SHP77 (cell line): ENCODE measurements at regions not wholly inside any gene's neighbourhood (a gene's known extent, or its start where the extent isn't known, plus 50 kb on each side); places are given as distances from the start of the nearest gene placed in this dataset.

ENCODE experiments used
- DNase-seq, 2 experiments: peaks; one replicate each; lab custom pipeline; 2025; lab: John Stamatoyannopoulos, UW

DNA sequence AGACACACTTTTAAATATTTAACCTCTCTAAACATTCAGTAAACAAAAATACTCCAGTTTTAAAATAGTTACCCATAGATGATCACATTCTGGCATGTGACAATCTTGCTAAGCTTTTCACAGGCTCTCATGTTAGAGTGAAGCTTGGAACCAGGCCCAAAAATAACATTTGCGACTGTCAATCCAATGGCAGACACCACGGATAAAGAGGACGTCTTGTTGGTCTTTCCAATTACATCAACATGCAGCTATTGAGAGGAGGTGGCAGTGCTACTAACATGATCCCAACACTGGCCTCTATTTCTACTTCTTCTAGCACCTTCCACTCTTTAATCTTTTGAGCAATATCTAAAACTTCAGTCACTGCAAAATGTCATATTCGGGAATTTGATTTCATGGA lies 970.8 kb upstream of the TENM3 start:
- DNase-seq, result no peak

- DNase-seq, result no peak
Observed at GRCh38 chr4:181278941-181279340, 964.3 kb upstream of the TENM3 start.

- no peak for DNase-seq
Observed at GRCh38 chr4:181281451-181281850, 961.8 kb upstream of the TENM3 start.

DNA sequence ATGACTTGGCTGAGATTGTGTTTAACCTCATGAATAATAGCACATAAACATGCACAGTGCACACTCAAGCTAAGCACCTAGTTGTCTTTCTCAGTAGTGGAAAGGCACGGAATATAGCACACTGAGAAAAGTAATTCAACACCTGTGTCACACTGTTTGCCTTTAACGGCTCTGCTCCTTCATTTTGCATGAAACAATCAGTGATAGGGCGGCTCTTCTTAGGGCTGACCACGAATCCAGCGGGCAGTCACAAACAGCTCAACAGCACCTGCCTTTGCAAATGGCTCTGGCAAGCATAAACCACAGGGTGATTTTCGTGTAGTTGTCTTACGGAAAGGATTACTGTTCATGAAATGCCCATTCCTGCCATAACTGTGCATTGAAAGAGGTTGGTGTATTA lies 954.0 kb upstream of the TENM3 start:
- peak; percentile 47 to 62 for DNase-seq

- no peak for DNase-seq
Observed at GRCh38 chr4:181291615-181292014, 951.6 kb upstream of the TENM3 start.

GRCh38 chr4:181293014-181293413 lies 950.2 kb upstream of the TENM3 start:
- DNase-seq, result no peak

- no peak for DNase-seq
Observed at GRCh38 chr4:181293541-181293940, 949.7 kb upstream of the TENM3 start.

- DNase-seq, result no peak
Observed at GRCh38 chr4:181294421-181294820, 948.8 kb upstream of the TENM3 start.

GRCh38 chr4:181301735-181302710 lies 941.2 kb upstream of the TENM3 start:
- peak; percentile 52 to 57 for DNase-seq

GRCh38 chr4:181307824-181308223 lies 935.4 kb upstream of the TENM3 start:
- DNase-seq, result no peak

DNA sequence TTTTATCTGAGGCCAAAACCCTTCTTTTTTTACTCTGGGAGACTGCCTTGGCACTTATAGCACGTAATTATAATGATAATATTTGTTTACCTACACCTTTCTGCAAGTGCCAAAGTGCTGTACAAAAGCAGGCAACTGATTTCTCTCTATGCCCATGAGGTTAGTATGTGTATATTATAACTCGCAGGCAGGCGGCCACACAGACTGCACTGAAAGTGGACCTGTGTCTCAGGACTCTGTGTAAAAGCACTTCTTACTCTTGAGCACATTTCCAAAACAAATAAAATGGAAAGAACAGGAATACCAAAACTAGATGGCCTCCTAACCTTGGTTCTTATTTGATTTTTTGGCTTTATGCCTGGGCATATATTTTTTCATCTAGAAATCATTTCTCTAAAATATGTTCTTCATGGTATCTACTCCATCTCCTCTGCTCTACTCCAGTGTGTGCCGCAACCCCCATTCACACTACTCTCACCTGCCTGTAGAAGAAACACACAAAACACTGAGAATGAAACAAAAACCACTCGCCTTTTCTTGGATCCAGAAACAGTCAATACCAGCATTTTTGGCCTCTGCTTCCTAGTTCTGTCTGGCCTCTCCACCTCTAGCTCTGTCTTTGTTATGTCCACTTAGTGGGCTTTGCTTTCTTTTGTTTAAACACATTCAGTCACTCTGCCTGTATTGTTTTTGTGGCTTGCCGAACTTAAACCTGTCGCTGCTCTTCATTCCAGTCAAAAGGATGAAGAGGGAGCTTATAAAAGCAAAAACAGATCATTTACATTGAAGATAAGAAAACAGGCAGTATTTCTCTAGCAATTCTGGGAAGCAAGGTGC lies 934.5 kb upstream of the TENM3 start:
- peak; percentile 17 to 22 for DNase-seq

DNA sequence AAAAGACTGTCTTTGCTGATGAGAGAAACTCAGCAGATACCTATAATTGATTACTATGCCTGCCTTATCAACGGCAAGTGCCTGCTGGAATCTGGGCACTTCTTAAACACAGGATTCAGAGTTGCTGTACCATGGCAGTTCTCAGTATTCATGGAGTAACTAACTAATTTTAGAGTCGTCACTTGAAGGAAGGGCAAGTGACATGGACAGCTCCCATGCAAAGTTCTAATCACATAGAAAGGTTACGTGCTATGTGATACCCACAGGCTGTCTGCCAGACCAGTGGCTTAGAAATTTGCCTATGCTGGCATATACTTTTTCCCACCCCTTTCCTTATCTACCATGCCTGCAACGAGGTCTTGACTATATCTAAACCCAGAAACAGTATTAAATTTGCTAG lies 931.1 kb upstream of the TENM3 start:
- DNase-seq, result no peak

GRCh38 chr4:181319629-181320028 lies 923.6 kb upstream of the TENM3 start:
- no peak for DNase-seq

DNA sequence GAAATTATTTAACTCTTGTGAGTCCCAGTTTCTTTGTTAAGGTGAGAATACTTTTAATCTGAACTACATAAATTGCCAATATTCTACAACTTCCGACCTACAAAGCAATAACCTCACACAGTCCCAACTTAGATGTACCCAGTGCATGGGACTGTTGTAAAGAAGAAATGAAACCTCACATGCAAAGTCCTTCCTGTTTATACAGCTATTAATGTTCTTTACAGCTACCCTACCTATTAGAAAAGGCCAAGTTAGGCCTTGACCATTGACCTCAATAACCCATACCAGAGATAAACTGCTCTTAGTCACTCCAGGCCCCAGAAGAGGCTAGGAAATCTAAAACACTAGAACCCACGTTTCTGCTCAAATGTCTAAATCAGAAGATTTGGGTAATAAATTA lies 920.1 kb upstream of the TENM3 start:
- DNase-seq, result no peak

DNA sequence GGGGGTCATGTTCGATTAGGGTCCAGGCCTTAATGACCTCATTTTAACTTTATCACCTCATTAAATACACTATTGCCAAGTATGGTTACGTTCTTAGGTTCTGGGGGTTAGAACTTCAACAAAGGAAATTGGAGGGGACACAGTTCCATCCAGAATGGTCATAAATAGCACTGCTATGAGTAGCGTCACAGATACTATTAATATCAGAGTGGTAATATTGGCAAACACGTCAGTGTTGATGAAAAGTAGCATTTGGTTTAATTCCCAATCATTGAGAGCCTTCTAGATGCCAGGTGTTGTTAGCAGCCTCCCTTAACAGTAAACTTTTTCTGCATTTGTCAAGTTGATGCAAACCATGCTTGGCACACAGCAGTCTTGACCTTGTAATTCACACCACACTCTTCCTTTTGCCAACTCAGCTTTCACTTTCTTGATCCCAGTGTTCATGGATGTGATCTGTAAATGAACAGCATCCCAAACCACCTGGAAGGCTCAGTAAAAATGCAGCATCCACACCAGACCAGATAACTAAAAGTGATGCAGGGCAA lies 912.5 kb upstream of the TENM3 start:
- no peak for DNase-seq

- DNase-seq, result no peak
Observed at GRCh38 chr4:181331214-181331613, 912.0 kb upstream of the TENM3 start.

- no peak for DNase-seq
Observed at GRCh38 chr4:181345931-181346330, 897.3 kb upstream of the TENM3 start.

- DNase-seq, result no peak
Observed at GRCh38 chr4:181350615-181351415, 892.4 kb upstream of the TENM3 start.

DNA sequence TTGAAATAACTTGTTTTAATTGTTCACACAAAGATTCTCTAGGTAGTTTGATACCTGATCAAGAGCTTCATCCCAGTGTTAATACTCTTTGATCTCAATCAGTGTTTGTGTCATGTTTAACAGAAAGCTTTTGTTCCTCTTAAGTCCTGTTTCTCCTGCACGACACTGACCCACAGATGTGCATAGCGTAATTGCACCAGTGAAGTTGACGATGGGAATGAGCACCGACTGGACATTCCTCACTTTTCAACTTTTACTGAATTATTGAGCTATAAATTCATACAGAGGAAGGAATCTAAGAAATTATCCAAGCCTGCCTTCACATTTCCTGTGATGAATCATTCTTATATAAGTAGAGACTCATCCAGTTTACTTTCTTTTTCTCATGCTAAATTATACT lies 878.7 kb upstream of the TENM3 start:
- DNase-seq, result no peak

- DNase-seq, result no peak
Observed at GRCh38 chr4:181365671-181366070, 877.5 kb upstream of the TENM3 start.

- no peak for DNase-seq
Observed at GRCh38 chr4:181372014-181372413, 871.2 kb upstream of the TENM3 start.

DNA sequence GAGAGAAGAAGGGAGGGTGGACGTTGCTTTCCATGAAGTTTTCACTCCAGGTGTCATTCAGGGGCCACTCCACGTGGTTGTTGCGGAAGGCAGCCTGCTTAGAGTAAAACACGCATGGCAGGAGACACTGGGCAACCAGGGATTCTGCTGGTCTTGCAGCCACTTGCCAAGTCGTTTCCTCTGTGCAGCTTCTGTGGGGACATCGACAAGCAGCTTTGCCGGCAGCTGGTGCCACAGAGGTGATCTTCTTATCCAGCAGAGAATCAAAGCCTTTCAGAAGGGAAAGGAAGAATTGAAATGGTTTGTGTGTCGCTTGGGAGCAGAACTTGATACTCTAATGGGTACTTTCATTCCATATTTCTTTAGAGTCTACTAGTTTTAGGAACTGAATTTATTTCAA lies 867.1 kb upstream of the TENM3 start:
- DNase-seq, result no peak
